ENCODE measurements at regions not wholly inside any gene's neighbourhood (a gene's known extent, or its start where the extent isn't known, plus 50 kb on each side); places are given as distances from the start of the nearest gene placed in this dataset.

GRCh38 chr4:10810411-10810810, 125.8 kb upstream of the CLNK start (continued):
- no peak for TF ChIP-seq CHD7 (IDR thresholded peaks at IDR 0.05; ENCODE audit: insufficient replicate concordance, low read length)

All from H1 (cell line).